Cardiac muscle cell (in vitro differentiated cells and primary cell): ENCODE measurements at regions not wholly inside any gene's neighbourhood (a gene's known extent, or its start where the extent isn't known, plus 50 kb on each side); places are given as distances from the start of the nearest gene placed in this dataset.
A peak's percentile ranks its signal among the peaks of the same experiment; 100 is the strongest.

Experiments used
- DNase-seq, 2 donors: peaks; one replicate each; pipeline versions ENCODE4 v3.0.0 to v3.0.0-alpha.2; 2010 to 2017; ENCODE audit warnings: low read depth in 1 of 2, low spot score in 1 of 2
- H3K27ac ChIP-seq: fragments of 200-600 bp; sonication (generic); 2 replicates; pipeline ENCODE4 v1.5.1; 2016
- H3K27me3 ChIP-seq: fragments of 200-600 bp; sonication (generic); 2 replicates; pipeline ENCODE4 v1.6.0; 2016; ENCODE audit warnings: control low read depth
- H3K36me3 ChIP-seq: fragments of 200-600 bp; sonication (generic); 2 replicates; pipeline ENCODE4 v1.5.1; 2016; ENCODE audit warnings: control low read depth
- H3K4me1 ChIP-seq: fragments of 200-600 bp; sonication (generic); 2 replicates; pipeline ENCODE4 v1.8.1; 2017; ENCODE audit warnings: low read depth, mild to moderate bottlenecking, mixed run types
- H3K4me3 ChIP-seq: fragments of 200-600 bp; sonication (generic); 2 replicates; pipeline ENCODE4 v1.5.1; 2016; ENCODE audit warnings: mild to moderate bottlenecking
- H3K9me3 ChIP-seq: fragments of 200-600 bp; sonication (generic); 2 replicates; pipeline ENCODE4 v1.5.1; 2017; ENCODE audit warnings: low read depth, mild to moderate bottlenecking, control low read depth
- TF ChIP-seq, protein P1 (sequence below): IDR thresholded peaks from 2 replicates; pipeline ENCODE4 v1.5.1; 2012; ENCODE audit warnings: low read depth, mild to moderate bottlenecking, low read length

GRCh38 chr4:63788271-63788670, 621.0 kb downstream of the TECRL start:
- TF ChIP-seq, protein P1, sequence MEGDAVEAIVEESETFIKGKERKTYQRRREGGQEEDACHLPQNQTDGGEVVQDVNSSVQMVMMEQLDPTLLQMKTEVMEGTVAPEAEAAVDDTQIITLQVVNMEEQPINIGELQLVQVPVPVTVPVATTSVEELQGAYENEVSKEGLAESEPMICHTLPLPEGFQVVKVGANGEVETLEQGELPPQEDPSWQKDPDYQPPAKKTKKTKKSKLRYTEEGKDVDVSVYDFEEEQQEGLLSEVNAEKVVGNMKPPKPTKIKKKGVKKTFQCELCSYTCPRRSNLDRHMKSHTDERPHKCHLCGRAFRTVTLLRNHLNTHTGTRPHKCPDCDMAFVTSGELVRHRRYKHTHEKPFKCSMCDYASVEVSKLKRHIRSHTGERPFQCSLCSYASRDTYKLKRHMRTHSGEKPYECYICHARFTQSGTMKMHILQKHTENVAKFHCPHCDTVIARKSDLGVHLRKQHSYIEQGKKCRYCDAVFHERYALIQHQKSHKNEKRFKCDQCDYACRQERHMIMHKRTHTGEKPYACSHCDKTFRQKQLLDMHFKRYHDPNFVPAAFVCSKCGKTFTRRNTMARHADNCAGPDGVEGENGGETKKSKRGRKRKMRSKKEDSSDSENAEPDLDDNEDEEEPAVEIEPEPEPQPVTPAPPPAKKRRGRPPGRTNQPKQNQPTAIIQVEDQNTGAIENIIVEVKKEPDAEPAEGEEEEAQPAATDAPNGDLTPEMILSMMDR = no peak
- Histone ChIP-seq H3K4me1 (no peaks in the 10 kb centered on the region), H3K27me3 (no peaks in the 10 kb centered on the region), H3K36me3 (no peaks in the 10 kb centered on the region), H3K27ac (no peak overlapping the region), H3K9me3 (no peaks in the 10 kb centered on the region), H3K4me3 (no peak overlapping the region)
- DNase-seq = peak in 1 of 2 donors; percentile 3

GRCh38 chr4:63787326-63787725, 621.9 kb downstream of the TECRL start:
- no peaks in the 10 kb centered on the region for H3K27me3 ChIP-seq
- no peaks in the 10 kb centered on the region for H3K36me3 ChIP-seq
- no peaks in the 10 kb centered on the region for H3K4me1 ChIP-seq
- H3K4me3 ChIP-seq = no peak overlapping the region
- H3K27ac ChIP-seq = no peak overlapping the region
- H3K9me3 ChIP-seq = no peaks in the 10 kb centered on the region
- no peak for DNase-seq
- TF ChIP-seq, protein P1 = no peak

DNA sequence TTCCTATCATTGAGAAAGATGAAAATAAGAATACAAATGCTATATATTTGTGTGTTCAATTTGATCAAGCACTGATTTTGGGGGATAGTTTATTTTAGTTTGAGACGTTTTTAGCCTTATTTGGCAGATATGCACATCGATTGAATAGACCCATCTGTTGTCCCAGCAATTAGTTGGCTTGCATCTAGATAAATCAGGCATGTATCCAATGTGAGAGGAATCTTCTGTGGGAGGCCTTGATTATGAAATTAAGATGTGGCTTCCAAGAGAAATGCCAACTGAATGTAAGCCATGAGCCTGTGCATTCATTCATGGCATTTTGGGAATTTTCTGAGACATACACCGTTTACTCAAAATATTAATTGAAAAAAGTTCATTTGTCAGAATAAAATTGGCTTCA, 623.1 kb downstream of the TECRL start:
- H3K9me3 ChIP-seq = no peaks in the 10 kb centered on the region
- H3K36me3 ChIP-seq = no peaks in the 10 kb centered on the region
- H3K27me3 ChIP-seq = no peaks in the 10 kb centered on the region
- DNase-seq = peak in 1 of 2 donors; percentile 12
- no peak overlapping the region for H3K27ac ChIP-seq
- H3K4me3 ChIP-seq = no peak overlapping the region
- TF ChIP-seq, protein P1 = no peak
- H3K4me1 ChIP-seq = no peaks in the 10 kb centered on the region

DNA sequence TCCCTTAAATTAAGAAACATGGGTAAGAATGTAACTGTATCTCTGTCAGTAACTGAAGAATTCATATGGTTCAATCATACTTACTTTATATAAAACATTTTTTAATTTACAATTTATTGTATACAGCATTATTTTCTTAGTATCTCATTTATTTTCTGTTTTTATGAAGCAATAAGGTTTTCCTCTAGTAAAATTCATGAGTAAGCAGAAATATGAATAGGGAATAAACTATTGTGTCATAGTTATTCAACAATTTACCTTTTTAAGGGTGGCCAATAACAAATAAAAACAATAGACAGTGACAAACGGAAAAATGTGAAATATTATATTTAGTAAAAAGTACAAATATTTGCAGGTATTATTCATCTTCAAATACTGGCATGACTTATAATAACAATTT, 624.4 kb downstream of the TECRL start:
- no peak overlapping the region for H3K27ac ChIP-seq

GRCh38 chr4:63777601-63778000, 631.6 kb downstream of the TECRL start:
- no peaks in the 10 kb centered on the region for H3K9me3 ChIP-seq
- TF ChIP-seq, protein P1 = no peak
- no peaks in the 10 kb centered on the region for H3K27me3 ChIP-seq

More for the DNA sequence above, 624.4 kb downstream of the TECRL start:
- no peak for DNase-seq
- TF ChIP-seq, protein P1 = no peak
- Histone ChIP-seq H3K4me1 (no peaks in the 10 kb centered on the region), H3K27me3 (no peaks in the 10 kb centered on the region), H3K4me3 (no peak overlapping the region), H3K9me3 (no peaks in the 10 kb centered on the region), H3K36me3 (no peaks in the 10 kb centered on the region)

DNA sequence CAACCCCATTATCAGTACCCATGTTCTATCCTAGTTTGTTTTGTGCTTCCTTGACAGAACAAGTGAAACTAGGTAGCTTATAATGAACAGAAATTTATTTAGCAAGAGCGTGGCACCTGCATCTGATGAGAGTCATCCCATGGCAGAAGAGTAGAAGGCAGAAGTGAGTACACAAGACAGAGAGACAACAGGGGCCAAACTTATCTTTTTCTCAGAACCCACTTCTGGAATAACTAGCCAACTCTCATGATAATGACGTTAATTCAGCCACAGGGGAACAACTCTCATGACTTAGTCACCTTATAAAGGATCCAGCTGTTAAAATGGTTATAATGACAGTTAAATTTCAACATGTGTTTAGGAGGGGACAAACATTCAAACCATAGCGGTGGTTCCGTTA, 644.9 kb downstream of the TECRL start:
- no peak overlapping the region for H3K4me3 ChIP-seq
- H3K27me3 ChIP-seq = no peaks in the 10 kb centered on the region
- H3K27ac ChIP-seq = no peak overlapping the region
- TF ChIP-seq, protein P1 = no peak
- DNase-seq = peak in 1 of 2 donors; percentile 9
- H3K36me3 ChIP-seq = no peaks in the 10 kb centered on the region
- no peaks in the 10 kb centered on the region for H3K9me3 ChIP-seq
- H3K4me1 ChIP-seq = no peaks in the 10 kb centered on the region

More at GRCh38 chr4:63777601-63778000, 631.6 kb downstream of the TECRL start:
- peaks cover 4% of the 10 kb centered on the region for H3K4me1 ChIP-seq
- no peak overlapping the region for H3K27ac ChIP-seq
- DNase-seq = no peak
- H3K36me3 ChIP-seq = no peaks in the 10 kb centered on the region
- H3K4me3 ChIP-seq = no peak overlapping the region
